GM18519 (cell line): ENCODE measurements at regions not wholly inside any gene's neighbourhood (a gene's known extent, or its start where the extent isn't known, plus 50 kb on each side); places are given as distances from the start of the nearest gene placed in this dataset.
"Not testable (repeated sequence)": the region's sequence is repeated elsewhere in the genome, so short reads cannot be mapped to it uniquely, and the experiment has no call there.

ENCODE experiments used
- ATAC-seq: cut with Tn5 transposase; IDR thresholded peaks from one replicate; pipeline ENCODE4 v1.9.1; 2021; ENCODE audit warnings: mild to moderate bottlenecking, moderate library complexity; ENCODE audit not compliant: unreplicated experiment, low FRiP score

DNA sequence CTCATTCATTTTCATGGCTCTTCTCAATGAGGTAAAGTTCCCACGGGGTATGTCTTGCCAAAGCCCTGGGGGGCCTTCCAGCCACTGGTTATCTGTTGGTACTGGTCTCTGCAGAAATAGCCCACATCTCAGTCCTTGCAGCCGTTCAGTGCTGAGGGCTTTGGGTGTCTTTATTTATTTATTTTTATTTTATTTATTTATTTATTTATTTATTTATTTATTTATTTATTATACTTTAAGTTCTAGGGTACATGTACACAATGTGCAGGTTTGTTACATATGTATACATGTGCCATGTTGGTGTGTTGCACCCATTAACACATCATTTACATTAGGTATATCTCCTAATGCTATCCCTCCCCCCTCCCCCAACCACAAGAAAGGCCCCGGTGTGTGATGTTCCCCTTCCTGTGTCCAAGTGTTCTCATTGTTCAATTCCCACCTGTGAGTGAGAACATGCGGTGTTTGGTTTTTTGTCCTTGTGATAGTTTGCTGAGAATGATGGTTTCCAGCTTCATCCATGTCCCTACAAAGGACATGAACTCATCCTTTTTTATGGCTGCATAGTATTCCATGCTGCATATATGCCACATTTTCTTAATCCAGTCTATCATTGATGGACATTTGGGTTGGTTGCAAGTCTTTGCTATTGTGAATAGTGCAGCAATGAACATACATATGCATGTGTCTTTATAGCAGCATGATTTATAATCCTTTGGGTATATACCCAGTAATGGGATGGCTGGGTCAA lies 308.1 kb upstream of the B3GAT1 start:
- not testable (repeated sequence) for ATAC-seq

DNA sequence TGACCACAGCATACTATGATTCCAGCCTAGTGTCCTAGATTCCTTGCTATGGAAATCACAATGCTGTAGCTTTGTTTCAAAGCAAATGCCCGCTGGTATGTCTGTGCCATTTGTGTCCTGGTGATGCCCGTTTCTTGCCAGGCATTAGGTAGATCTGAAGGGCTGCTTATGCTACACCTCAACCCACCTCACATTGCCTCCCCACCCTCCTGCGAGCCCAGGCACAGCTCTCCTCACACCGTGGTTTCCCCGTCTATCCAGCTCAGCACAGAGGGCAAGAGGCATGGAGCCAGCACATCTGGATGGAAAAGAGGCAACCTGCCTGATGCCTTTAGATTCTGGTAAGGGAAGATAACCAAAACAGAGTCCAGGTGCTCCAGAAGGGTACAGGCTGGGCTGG lies 307.4 kb upstream of the B3GAT1 start:
- ATAC-seq, result no peak

- no peak for ATAC-seq
Measured at GRCh38 chr11:134716582-134716981, 304.5 kb upstream of the B3GAT1 start.

GRCh38 chr11:134714021-134714656 lies 302.1 kb upstream of the B3GAT1 start:
- no peak for ATAC-seq

DNA sequence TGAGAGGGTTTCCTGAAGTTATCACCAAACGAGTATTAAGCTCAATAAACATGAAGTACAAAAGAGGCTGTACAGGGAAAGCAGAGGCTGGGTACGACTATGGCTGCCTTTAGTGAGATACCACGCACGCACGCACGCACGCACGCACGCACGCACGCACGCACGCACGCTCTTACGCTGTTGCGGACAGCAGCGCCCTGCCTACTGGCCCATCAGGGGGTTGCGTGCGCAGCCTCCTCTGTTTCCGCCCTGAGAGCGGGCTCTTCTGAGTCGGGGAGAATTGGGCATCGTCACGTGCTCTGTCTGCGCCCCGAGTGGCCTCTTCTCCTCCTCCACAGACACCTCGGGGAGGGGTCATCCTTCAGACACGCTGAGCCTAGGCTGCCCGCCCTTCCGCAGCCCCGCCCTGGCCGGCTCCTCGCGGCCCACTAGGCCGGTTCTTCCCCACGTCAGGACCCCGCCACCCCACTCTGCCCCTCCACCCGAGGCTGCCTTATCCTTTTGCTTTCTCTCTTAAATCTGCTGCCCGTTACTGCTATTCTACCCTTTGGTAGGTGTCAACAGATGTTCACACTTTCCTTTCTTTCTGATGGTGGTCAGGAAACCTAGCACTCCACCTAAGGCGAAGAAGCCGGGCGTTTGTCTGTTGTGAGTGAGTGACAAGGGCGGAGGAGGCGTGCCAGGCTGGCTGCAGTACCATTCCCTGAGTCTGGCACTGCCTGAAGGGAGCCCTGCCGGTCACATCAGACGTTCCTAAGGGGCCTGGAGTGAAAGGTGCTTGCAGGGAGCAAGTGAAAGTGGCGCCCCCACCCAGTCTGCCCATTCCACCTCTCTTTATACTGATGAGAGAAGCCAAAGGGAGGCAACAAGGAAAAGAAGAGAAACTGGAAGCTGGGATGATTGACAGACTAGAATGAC lies 300.4 kb upstream of the B3GAT1 start:
- ATAC-seq, result no peak

DNA sequence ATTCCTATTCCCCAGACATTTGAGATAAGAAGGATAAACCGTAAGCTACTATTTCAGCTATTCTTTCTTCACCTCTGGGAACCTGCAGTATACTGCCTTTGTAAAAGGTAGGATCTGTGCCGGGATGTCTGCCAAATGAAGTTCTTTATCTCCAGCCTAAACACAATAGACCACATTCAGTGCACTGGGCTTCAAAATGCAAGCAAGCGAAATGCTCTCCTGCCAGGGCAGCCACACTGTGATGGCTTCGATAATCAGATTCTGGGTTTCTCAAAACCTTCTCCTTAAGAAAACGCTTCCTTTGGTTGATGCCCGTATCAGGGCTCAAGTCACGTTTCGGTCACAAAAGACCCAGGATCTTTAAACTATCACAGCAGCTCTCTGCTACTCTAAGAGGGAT lies 299.5 kb upstream of the B3GAT1 start:
- no peak for ATAC-seq

DNA sequence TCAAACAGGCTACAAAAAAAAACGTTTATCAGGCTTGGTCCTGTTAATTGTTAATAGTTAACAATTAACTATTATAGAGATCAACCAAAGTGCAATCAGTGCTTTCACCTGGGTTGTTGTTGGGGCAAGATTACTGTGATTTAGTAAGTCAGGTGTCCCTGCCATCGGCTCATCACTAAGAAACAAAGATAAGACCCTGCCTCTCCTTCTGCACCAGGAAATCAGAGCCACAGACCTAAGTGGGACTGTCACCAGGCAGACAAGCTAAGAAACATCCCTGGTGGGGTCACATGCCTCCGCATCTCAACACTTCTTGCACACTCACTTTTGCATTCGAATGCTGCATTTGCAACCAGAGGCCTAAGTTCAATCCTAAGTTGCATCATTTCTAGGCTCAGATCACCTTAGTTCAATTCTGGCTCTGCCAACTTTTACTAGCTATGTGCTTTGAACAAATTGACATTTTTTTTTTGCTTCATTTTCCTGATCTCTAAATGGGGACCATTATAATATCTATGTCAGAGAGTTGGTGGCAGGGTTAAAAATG lies 298.9 kb upstream of the B3GAT1 start:
- no peak for ATAC-seq

- ATAC-seq, result no peak
Measured at GRCh38 chr11:134705858-134706257, 293.8 kb upstream of the B3GAT1 start.

- no peak for ATAC-seq
Measured at GRCh38 chr11:134702827-134703226, 290.8 kb upstream of the B3GAT1 start.

GRCh38 chr11:134701564-134702165 lies 289.6 kb upstream of the B3GAT1 start:
- no peak for ATAC-seq

DNA sequence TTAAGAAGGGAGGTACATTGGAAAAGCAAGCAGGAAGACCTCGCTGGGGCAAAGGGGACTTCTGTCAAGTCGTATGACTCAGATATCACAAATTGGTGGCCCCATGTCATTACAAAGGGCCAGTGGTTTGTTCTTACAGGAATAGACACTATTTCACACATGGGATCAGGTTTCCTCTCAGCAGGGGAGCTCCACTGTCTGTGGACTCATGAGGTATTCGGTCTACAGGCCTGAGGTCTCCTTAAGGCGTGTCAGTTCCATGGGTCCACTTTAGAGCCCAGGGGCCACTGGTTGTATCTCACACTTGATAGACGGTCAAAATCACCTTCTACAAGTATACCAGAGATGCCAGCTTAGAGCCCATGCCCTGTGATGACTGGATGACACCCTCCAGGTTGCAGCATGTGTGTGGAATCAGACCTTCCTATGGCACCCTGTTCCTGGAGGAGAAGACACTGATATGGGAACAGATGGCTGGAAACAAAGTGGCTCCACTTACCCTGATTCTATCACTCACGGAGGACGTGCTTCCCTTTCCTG lies 288.1 kb upstream of the B3GAT1 start:
- ATAC-seq, result no peak

GRCh38 chr11:134696455-134696854 lies 284.4 kb upstream of the B3GAT1 start:
- no peak for ATAC-seq

- no peak for ATAC-seq
Measured at GRCh38 chr11:134691985-134692384, 279.9 kb upstream of the B3GAT1 start.

- ATAC-seq, result no peak
Measured at GRCh38 chr11:134691295-134691873, 279.3 kb upstream of the B3GAT1 start.

- ATAC-seq, result no peak
Measured at GRCh38 chr11:134689886-134690285, 277.8 kb upstream of the B3GAT1 start.

DNA sequence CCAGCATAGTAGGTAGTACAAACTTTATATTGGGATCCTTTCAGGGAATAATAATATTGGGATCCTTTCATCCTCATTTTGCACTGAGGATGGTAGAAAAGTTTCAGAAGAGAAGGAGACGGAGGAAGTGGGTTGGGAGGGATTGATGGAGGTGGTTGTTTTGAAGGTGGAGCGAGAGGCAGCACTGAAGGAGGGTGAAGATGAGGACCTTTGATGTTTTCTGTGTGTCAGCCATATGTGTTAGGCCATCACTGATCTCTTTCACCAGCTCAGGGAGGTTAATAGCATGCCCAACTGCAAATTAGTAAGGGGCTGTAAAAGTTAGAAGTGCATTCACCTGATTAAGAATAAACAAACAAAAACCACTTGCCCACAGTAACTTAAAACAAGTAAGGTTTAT lies 275.5 kb upstream of the B3GAT1 start:
- no peak for ATAC-seq

DNA sequence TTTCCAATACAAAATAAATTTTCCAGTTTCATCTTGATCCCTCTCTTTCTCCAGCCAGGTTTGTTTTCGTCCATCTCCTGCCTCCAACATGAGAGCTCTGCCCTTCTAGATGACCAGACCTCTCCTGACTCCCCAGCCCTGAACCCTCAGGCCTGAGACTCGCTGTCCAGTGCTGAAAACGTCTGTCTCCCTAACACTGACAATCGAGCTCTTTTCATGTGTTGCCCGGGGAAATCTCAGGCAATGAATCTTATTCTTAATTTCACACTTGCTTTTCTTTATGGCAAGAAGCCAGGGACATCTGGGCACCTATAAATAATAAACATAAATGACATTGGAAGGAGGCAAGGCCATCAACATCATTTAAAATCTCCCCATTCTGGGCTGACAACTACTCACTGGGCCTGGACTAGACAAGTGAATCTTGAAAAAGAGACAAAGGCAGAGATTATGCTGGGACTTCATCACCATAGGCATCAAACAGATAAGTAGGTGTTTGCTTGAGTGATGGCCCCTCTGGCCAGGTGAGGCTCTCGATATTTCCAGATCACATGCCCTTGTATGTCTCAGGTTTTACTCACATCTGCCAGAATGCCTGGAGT lies 274.5 kb upstream of the B3GAT1 start:
- ATAC-seq, result no peak

GRCh38 chr11:134685793-134686380 lies 273.8 kb upstream of the B3GAT1 start:
- no peak for ATAC-seq

- no peak for ATAC-seq
Measured at GRCh38 chr11:134684576-134684975, 272.5 kb upstream of the B3GAT1 start.
